OCI-LY3 (cell line): ENCODE measurements at regions not wholly inside any gene's neighbourhood (a gene's known extent, or its start where the extent isn't known, plus 50 kb on each side); places are given as distances from the start of the nearest gene placed in this dataset.

Source experiments
- EZH2phosphoT487 ChIP-seq: fragments of 200-600 bp; shearing (Covaris generic); IDR thresholded peaks from 2 replicates; pipeline ENCODE4 v1.6.1; 2018; ENCODE audit warnings: antibody characterized with exemption, mixed run types, low read depth
- TF ChIP-seq, protein P1 (sequence below): fragments of 200-600, 300-600 bp; sonication (generic); IDR thresholded peaks from 2 replicates; pipeline ENCODE4 v1.5.1; 2014; ENCODE audit warnings: antibody characterized with exemption, low read length, low read depth

DNA sequence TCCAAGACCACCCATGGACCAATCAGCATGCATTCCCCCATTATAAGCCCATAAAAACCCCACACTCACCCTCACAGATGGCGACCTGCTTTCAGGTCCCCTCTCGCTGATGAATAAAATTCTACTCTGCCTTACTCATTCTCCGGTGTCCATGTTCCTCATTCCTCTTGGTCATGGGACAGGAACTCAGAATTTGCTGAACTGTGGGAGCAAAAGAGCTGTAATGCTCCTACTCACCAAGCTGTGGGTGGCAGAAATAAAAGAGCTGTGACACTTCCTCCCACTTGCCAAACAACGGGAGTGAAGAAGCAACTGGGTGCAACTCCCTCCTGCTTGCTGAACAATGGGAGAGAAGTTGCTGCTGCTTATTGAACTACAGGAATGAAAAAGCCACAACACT lies 168.5 kb upstream of the PCDH18 start:
- TF ChIP-seq, protein P1, sequence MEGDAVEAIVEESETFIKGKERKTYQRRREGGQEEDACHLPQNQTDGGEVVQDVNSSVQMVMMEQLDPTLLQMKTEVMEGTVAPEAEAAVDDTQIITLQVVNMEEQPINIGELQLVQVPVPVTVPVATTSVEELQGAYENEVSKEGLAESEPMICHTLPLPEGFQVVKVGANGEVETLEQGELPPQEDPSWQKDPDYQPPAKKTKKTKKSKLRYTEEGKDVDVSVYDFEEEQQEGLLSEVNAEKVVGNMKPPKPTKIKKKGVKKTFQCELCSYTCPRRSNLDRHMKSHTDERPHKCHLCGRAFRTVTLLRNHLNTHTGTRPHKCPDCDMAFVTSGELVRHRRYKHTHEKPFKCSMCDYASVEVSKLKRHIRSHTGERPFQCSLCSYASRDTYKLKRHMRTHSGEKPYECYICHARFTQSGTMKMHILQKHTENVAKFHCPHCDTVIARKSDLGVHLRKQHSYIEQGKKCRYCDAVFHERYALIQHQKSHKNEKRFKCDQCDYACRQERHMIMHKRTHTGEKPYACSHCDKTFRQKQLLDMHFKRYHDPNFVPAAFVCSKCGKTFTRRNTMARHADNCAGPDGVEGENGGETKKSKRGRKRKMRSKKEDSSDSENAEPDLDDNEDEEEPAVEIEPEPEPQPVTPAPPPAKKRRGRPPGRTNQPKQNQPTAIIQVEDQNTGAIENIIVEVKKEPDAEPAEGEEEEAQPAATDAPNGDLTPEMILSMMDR, result no peak
- no peak for TF ChIP-seq EZH2phosphoT487
